Adrenal gland (tissue), 5 donors: ENCODE measurements at regions not wholly inside any gene's neighbourhood (a gene's known extent, or its start where the extent isn't known, plus 50 kb on each side); places are given as distances from the start of the nearest gene placed in this dataset.

ENCODE experiments used
- POLR2A ChIP-seq, 2 donors: fragments of 450-650 bp; IDR thresholded peaks; one replicate each; pipeline ENCODE4 v1.6.1; 2017; ENCODE audit warnings: antibody characterized with exemption in 2 of 2, mild to moderate bottlenecking in 2 of 2, moderate library complexity in 1 of 2
- TF ChIP-seq, protein P1 (sequence below), 6 experiments: fragments of 450-650 bp in 4 of 6; fragments of 200-600 bp in 2 of 6; sonication (generic) in 1 of 6; IDR thresholded peaks; 1 replicate in 5 of 6; 2 replicates in 1 of 6; pipeline versions ENCODE4 v1.5.1 to v1.8.0; 2016 to 2021; ENCODE audit warnings: antibody characterized with exemption in 6 of 6, mild to moderate bottlenecking in 2 of 6, moderate library complexity in 1 of 6
- donor health status: DM: no; HTN: no; CAD: no.

DNA sequence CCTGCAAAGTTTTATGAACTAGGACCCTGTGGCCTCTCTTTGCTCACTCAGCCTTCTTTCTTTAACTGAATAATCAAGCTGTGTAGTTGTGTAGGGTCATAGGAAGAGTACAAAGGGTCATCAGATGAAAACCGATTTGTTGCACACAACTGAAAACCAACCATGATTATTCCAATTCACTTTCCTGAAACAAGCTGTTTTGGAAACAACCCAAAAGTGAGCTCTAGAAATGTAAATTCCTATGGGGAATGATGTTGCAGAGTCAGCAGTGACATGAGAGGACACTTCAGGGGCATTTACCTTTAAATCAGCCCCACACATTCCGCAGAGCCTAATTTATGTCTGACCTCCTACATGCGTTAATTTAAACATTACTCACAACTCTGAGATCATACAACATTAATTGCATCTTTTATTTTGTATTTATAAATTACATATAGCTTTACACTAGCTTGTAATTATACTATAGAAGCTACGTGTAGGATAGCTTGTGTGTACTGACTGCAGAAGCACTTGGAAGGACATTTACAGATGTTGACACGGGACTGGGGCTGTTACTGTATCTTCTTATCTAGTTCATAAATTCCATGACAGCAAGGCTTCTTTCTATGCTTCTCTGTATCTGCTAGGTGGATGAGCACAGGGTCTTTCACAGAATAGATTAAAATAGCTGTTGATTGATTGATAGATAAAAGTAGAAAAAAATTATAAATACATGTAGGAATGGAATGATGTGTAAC is 139.9 kb upstream of the AKR1E2 start:
- TF ChIP-seq, protein P1, sequence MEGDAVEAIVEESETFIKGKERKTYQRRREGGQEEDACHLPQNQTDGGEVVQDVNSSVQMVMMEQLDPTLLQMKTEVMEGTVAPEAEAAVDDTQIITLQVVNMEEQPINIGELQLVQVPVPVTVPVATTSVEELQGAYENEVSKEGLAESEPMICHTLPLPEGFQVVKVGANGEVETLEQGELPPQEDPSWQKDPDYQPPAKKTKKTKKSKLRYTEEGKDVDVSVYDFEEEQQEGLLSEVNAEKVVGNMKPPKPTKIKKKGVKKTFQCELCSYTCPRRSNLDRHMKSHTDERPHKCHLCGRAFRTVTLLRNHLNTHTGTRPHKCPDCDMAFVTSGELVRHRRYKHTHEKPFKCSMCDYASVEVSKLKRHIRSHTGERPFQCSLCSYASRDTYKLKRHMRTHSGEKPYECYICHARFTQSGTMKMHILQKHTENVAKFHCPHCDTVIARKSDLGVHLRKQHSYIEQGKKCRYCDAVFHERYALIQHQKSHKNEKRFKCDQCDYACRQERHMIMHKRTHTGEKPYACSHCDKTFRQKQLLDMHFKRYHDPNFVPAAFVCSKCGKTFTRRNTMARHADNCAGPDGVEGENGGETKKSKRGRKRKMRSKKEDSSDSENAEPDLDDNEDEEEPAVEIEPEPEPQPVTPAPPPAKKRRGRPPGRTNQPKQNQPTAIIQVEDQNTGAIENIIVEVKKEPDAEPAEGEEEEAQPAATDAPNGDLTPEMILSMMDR (IDR thresholded peaks at IDR 0.05) = no peak
- no peak for TF ChIP-seq POLR2A (IDR thresholded peaks at IDR 0.05)
